HG03135 (cell line): ENCODE measurements at regions not wholly inside any gene's neighbourhood (a gene's known extent, or its start where the extent isn't known, plus 50 kb on each side); places are given as distances from the start of the nearest gene placed in this dataset.
"Not testable (repeated sequence)": the region's sequence is repeated elsewhere in the genome, so short reads cannot be mapped to it uniquely, and the experiment has no call there.

ENCODE experiments used
- ATAC-seq: cut with Tn5 transposase; IDR thresholded peaks from one replicate; pipeline ENCODE4 v1.9.1; 2021; ENCODE audit warnings: mild to moderate bottlenecking, moderate library complexity; ENCODE audit not compliant: unreplicated experiment

DNA sequence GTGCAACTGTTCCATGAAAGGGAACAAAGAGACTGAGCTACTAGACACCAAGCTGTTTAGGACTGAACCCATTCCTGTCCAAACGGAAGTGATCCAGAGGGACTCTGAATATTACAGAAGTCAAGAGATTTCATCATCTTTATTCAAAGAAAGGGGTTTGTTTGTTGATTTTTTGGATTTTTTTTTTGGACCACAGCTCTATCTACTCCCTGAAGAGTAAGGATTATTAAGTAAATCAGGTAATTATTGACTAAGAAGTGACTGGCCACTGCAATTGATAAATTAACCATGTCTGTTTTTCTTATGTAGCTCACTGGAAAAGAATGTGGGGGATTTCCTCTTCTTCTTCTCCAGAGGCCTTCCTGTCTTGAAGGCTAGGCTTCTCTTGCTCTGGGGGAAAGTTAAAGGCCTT lies 146.6 kb upstream of the TPM1 start:
- no peak for ATAC-seq

GRCh38 chr15:62896380-62896866 lies 146.1 kb upstream of the TPM1 start:
- no peak for ATAC-seq

DNA sequence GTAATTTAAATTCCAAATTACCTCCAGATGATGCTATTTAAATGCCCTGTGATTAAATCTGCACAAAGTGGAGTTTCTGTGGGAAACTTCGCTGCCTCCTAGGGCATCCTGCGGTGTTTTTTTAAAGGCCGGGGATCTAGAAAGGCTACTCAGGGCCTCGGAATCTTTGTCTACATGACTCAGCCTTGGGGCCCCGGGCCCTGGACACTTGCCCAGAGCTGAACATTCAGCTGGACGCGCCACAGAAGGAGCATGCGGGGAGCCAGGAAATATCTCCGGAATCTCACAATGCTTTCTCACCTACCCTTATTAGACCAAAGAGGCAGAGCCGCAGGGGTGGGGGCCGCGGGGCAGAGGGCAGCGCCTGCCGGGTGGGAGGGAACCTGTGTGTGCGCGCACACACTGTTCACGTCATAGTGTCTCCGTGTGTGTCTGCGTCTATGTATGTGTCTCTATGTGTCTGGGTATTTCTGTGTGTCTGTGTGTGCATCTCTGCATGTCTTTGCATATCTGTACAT lies 145.5 kb upstream of the TPM1 start:
- no peak for ATAC-seq

- no peak for ATAC-seq
Observed at GRCh38 chr15:62897634-62898033, 144.9 kb upstream of the TPM1 start.

GRCh38 chr15:62899090-62899493 lies 143.5 kb upstream of the TPM1 start:
- no peak for ATAC-seq

DNA sequence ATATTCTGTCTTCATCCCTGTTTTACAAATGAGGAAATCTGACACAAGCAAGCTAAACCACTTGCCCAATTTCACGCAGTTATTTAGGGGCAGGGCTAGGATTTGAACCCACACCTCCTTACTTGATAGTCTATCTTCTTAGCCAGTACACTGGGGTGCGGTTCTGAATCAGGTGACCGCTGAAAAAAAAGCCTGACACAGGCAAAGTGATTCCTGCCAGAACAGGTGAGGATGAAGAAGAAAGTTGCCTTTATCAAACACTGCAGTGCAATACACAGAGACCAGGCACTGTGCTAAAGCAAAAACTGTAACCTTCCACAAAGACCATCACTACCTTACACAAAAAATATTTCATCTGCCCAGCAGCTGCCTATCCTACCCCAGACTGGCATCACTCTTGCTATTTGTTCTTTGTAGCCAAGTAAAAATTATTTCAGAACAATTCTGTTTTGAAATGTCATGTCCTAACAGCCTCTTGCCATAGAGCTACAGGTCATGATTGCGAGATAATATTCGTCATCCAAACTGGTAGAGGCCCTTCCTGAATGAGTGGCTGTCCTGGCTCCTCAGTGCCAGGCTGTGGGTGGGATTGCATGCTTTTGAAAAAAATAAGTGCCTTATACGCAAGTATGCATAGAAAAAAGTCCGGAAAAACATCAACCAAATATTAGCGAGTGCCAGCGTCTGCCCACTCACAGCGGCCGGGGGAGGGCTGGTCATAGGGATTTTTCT lies 142.3 kb upstream of the TPM1 start:
- no peak for ATAC-seq

- ATAC-seq: no peak
Observed at GRCh38 chr15:62901087-62901486, 141.5 kb upstream of the TPM1 start.

GRCh38 chr15:62901909-62902546 lies 140.5 kb upstream of the TPM1 start:
- ATAC-seq: no peak

GRCh38 chr15:62902821-62903220 lies 139.7 kb upstream of the TPM1 start:
- no peak for ATAC-seq

GRCh38 chr15:62903437-62903836 lies 139.1 kb upstream of the TPM1 start:
- ATAC-seq: no peak

- ATAC-seq: no peak
Observed at GRCh38 chr15:62904041-62904910, 138.3 kb upstream of the TPM1 start.

GRCh38 chr15:62906627-62907026 lies 135.9 kb upstream of the TPM1 start:
- no peak for ATAC-seq

DNA sequence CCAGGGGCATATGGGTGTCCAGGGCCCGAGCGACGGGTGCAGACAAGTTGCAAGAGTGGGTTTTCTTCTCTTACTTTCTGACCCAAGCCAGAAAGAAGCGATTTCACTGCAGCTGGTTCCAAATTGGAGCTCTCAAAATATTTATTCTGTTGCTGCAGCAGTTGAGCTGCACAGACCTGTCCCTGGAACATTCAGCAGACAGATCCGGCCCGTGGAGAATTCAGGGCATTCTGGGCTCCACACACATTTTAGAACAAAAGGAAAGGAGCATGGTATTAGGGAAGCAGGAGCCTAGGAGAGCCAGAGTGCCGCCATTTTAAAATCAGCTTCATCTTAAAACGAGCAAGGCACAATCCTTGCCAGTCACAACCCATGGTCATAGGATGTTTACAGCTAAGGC lies 135.3 kb upstream of the TPM1 start:
- no peak for ATAC-seq

DNA sequence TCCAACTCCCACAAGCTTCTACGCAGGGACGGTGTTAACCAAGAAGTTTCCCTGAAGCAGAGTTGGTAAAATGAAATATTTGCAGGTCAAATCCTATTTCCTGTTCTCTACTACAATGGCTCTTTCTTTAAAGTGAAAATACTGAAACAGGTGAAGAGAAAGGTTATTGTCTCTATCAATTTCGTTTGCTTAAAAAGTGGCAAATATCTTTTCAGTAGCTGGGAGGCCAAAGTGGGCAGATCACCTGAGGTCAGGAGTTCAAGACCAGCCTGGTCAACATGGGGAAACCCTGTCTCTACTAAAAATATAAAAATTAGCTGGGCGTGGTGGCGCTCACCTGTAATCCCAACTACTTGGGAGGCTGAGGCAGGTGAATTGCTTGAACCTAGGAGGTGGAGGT lies 134.2 kb upstream of the TPM1 start:
- ATAC-seq: not testable (repeated sequence)

DNA sequence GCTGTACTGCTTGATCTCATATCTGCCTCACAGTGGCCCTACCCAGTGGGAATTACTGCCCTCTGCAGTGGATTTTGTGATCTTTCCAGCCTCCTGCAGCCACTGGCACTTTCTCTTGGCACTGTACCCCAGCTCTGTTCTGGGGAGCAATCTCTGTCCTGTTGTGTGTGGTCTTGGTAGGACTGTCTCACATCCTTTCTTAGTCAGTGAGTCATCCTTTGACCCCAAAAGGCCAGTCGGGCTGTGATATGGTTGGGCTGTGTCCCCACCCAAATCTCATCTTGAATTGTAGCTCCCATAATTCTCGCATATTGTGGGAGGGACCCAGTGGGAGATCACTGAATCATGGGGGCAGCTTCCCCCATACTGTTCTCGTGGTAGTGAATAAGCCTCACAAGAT lies 133.3 kb upstream of the TPM1 start:
- ATAC-seq: no peak

GRCh38 chr15:62912282-62912681 lies 130.3 kb upstream of the TPM1 start:
- ATAC-seq: no peak

DNA sequence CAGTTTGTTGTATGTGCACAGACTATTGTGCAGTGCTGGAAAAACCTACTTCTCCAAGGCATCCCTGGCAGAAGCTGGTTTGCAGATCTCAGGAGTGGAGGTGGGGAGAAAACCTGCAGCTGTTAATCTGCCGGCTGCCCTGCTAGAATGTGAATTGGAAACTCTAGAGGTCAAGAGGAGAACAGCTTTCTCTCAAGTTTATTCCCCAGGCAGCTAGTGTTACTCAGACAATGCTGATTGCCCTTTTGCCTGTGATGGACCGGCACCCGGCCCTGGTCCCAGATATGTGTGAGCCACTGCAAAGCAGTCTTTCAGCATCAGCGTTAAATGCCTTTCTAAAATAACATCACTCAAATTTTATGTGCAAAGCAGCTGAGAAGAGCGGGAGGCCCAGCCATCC lies 129.7 kb upstream of the TPM1 start:
- no peak for ATAC-seq

- ATAC-seq: no peak
Observed at GRCh38 chr15:62913246-62913645, 129.3 kb upstream of the TPM1 start.

DNA sequence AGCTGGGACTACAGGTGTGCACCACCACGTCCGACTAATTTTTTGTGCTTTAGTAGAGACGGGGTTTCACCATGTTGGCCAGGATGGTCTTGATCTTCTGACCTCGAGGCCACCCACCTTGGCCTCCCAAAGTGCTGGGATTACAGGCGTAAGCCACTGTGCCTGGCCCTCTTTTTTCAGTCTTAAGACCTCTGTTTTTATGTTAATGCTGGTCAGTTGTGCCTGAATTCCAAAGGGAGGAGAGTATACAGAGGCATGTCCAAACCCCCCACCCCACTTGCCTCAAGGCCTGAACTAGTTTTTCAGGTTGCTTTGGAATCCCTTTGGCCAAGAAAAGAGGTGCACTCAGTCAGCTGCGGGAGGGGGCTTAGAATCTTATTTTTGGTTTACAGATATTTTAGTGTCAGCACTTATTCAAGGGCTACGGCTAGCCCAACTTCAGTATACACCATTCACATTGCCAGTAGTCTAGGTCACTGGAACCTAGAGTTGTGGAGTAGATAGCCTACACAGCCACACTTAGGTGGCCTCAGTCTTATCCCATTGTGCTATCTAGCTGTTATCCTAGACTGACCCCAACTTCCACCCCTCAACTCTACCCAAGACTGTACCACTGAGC lies 128.0 kb upstream of the TPM1 start:
- no peak for ATAC-seq

DNA sequence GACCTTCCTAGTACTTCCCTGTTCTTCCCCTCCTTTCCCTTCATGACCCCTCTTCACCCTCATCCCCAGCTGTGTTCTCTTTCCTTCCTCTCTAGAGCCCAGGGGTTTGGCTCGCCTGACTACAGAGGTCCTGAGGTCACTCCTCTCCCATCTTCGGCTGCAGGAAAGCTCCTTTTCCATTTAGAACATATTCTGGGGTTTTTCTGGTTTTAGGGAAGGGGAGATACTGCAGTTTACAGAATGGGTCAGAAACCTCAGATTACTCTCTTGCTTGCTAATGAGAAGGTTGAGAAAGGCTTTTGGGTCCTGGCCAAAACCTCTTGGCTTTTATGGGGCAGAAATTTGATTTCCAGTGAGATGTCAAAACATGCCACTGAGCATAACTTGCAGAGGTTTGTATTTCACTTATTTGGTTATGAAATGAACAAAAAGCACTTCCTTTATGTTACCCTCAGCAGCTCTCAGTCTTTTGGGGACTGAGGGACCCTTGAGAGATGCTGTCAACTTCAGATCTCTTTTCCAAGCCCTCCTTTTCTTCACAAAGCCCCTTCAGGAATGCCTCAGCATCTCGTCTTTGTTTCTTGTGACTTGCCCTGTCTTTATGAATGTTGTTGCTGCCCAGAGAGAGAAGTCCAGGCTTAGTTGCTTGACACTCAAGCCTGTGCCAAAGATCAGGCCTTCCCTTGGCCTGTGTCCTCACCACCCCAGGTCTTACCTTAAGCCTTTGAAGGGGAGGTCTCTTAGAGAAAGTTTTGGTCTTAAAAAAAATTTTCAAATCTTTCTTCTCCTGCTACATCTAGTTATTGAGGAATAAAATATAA lies 121.7 kb upstream of the TPM1 start:
- ATAC-seq: no peak
